RWPE1 (cell line): ENCODE measurements at regions not wholly inside any gene's neighbourhood (a gene's known extent, or its start where the extent isn't known, plus 50 kb on each side); places are given as distances from the start of the nearest gene placed in this dataset.

Source experiments
- CTCF ChIA-PET: fragments of 350-600 bp; sonication (Branson Sonifier 250); formaldehyde crosslinking; extraction: SDS; loops from one replicate; lab custom pipeline; 2021; lab: Yijun Ruan, JAX
- POLR2A ChIA-PET: fragments of 400-600 bp; formaldehyde crosslinking; extraction: SDS; loops from one replicate; lab custom pipeline; 2020; ENCODE audit warnings: antibody characterized with exemption; ENCODE audit not compliant: low non-redundant PET; lab: Yijun Ruan, JAX
- DNase-seq: peaks from one replicate; pipeline ENCODE4 v3.0.0; 2012; ENCODE audit warnings: low spot score
- H3K27ac ChIP-seq: fragments of 450-650 bp; 2 replicates; pipeline ENCODE4 v1.5.1; 2017
- CTCF ChIP-seq: fragments of 450-650 bp; conservative IDR thresholded peaks from 2 replicates; pipeline ENCODE4 v1.5.1; 2017; ENCODE audit warnings: low read depth, mild to moderate bottlenecking

- POLR2A ChIA-PET, result no interaction called here
- CTCF ChIA-PET, result interaction anchor here (0.5 to 0.6 kb wide), 4 partner anchors 76 to 604 kb away, joined by 3 to 5 read pairs (median 4); no protein-coding TSS in a partner anchor
- DNase-seq, result no peak
- TF ChIP-seq CTCF, result no peak
- H3K27ac ChIP-seq, result no peak overlapping the region
Measured at GRCh38 chr5:107268241-107268640, 402.5 kb downstream of the EFNA5 start.

GRCh38 chr5:107266100-107266499 is 404.6 kb downstream of the EFNA5 start:
- ChIA-PET POLR2A (no interaction called here), CTCF (no interaction called here)
- TF ChIP-seq CTCF, result no peak
- DNase-seq, result no peak
- no peak overlapping the region for H3K27ac ChIP-seq

- H3K27ac ChIP-seq, result no peak overlapping the region
- TF ChIP-seq CTCF, result no peak
- DNase-seq, result no peak
- ChIA-PET POLR2A (no interaction called here), CTCF (no interaction called here)
Measured at GRCh38 chr5:107265193-107265592, 405.5 kb downstream of the EFNA5 start.

GRCh38 chr5:107263387-107264018 is 407.2 kb downstream of the EFNA5 start:
- H3K27ac ChIP-seq, result no peak overlapping the region
- no peak for TF ChIP-seq CTCF
- no peak for DNase-seq
- POLR2A ChIA-PET, result no interaction called here
- CTCF ChIA-PET, result interaction anchor here (0.6 kb wide), 1 partner anchor 20 kb away, joined by 3 read pairs; no protein-coding TSS in a partner anchor

- ChIA-PET CTCF (interaction anchor here (0.6 to 1.7 kb wide), 4 partner anchors 11 to 1470 kb away, joined by 3 to 6 read pairs (median 3); no protein-coding TSS in a partner anchor), POLR2A (no interaction called here)
- no peak overlapping the region for H3K27ac ChIP-seq
- DNase-seq, result no peak
- TF ChIP-seq CTCF, result no peak
Measured at GRCh38 chr5:107257885-107258520, 412.7 kb downstream of the EFNA5 start.

- CTCF ChIA-PET, result interaction anchor here (0.7 kb wide), 1 partner anchor 20 kb away, joined by 4 read pairs; no protein-coding TSS in a partner anchor
- no peak for DNase-seq
- H3K27ac ChIP-seq, result no peak overlapping the region
- POLR2A ChIA-PET, result no interaction called here
- TF ChIP-seq CTCF, result no peak
Measured at GRCh38 chr5:107254902-107255234, 415.9 kb downstream of the EFNA5 start.
